MCF 10A (cell line): ENCODE measurements at regions not wholly inside any gene's neighbourhood (a gene's known extent, or its start where the extent isn't known, plus 50 kb on each side); places are given as distances from the start of the nearest gene placed in this dataset.

Experiments
- BruUV-seq: library from RNA; stranded (reverse); fragments of 400-500 nt; replicated peaks from 2 replicates; lab custom pipeline; 2021; lab: Mats Ljungman, UMichigan
- CTCF ChIA-PET: fragments of 300-600 bp; sonication (Branson Sonifier 250); formaldehyde crosslinking; extraction: SDS; loops from one replicate; lab custom pipeline; 2021; ENCODE audit warnings: antibody characterized with exemption, inconsistent platforms; lab: Yijun Ruan, JAX
- POLR2A ChIA-PET: fragments of 300-600, 350-650 bp; sonication (Branson Sonifier 250); formaldehyde crosslinking; extraction: SDS; loops from one replicate; lab custom pipeline; 2020; ENCODE audit warnings: antibody characterized with exemption, inconsistent platforms; lab: Yijun Ruan, JAX
- DNase-seq: peaks from one replicate; pipeline ENCODE4 v3.0.0-alpha.2; 2018; ENCODE audit not compliant: unreplicated experiment
- H3K27ac Mint-ChIP-seq: one replicate; pipeline ENCODE4 v1.8.0; 2022; ENCODE audit warnings: mild to moderate bottlenecking, low read depth, mixed read lengths; ENCODE audit not compliant: unreplicated experiment
- H3K27me3 Mint-ChIP-seq: one replicate; pipeline ENCODE4 v1.8.0; 2022; ENCODE audit warnings: mixed read lengths; ENCODE audit not compliant: insufficient read depth, unreplicated experiment
- H3K36me3 Mint-ChIP-seq: one replicate; pipeline ENCODE4 v1.8.0; 2022; ENCODE audit warnings: mild to moderate bottlenecking, moderate library complexity, mixed read lengths; ENCODE audit not compliant: insufficient read depth, unreplicated experiment
- H3K4me1 Mint-ChIP-seq: one replicate; pipeline ENCODE4 v1.8.0; 2022; ENCODE audit warnings: mixed read lengths; ENCODE audit not compliant: insufficient read depth, unreplicated experiment
- H3K4me3 Mint-ChIP-seq: one replicate; pipeline ENCODE4 v1.8.0; 2022; ENCODE audit warnings: mild to moderate bottlenecking, moderate library complexity, mixed read lengths; ENCODE audit not compliant: unreplicated experiment
- H3K9me3 Mint-ChIP-seq: one replicate; pipeline ENCODE4 v1.8.0; 2022; ENCODE audit warnings: mixed read lengths; ENCODE audit not compliant: unreplicated experiment
- CTCF ChIP-seq: fragments of 200-600 bp; IDR thresholded peaks from one replicate; pipeline ENCODE4 v1.8.0; 2022; ENCODE audit warnings: antibody characterized with exemption, mild to moderate bottlenecking; ENCODE audit not compliant: unreplicated experiment
- intact Hi-C: fragments of 100-400 bp; cut with micrococcal nuclease; formaldehyde crosslinking; loops from 2 replicates; pipeline ENCODE4 v1.14.1; 2022

GRCh38 chrX:116272861-116273260, 102.3 kb downstream of the AGTR2 start:
- intact Hi-C loops: no loop called here
- H3K27me3 Mint-ChIP-seq: no peaks in the 10 kb centered on the region
- DNase-seq: peak; percentile 54
- POLR2A ChIA-PET: interaction anchor here (0.7 to 1.7 kb wide), 3 partner anchors 11 to 12 kb away, joined by 3 to 7 read pairs (median 4); no protein-coding TSS in a partner anchor
- peaks cover 22% of the 10 kb centered on the region for H3K9me3 Mint-ChIP-seq
- BruUV-seq: TSS peak; percentile 99
- TF ChIP-seq CTCF: no peak
- CTCF ChIA-PET: no interaction called here
- peak overlapping the region; percentile 95 for H3K27ac Mint-ChIP-seq
- peaks cover 25% of the 10 kb centered on the region for H3K4me1 Mint-ChIP-seq
- H3K36me3 Mint-ChIP-seq: peaks cover 7% of the 10 kb centered on the region
- H3K4me3 Mint-ChIP-seq: peak overlapping the region; percentile 4

GRCh38 chrX:116276261-116276660, 105.7 kb downstream of the AGTR2 start:
- H3K4me1 Mint-ChIP-seq: peaks cover 27% of the 10 kb centered on the region
- TF ChIP-seq CTCF: no peak
- BruUV-seq: no TSS peak
- no peaks in the 10 kb centered on the region for H3K27me3 Mint-ChIP-seq
- H3K9me3 Mint-ChIP-seq: peaks cover 12% of the 10 kb centered on the region
- ChIA-PET POLR2A (no interaction called here), CTCF (no interaction called here)
- intact Hi-C loops: no loop called here
- peaks cover 11% of the 10 kb centered on the region for H3K36me3 Mint-ChIP-seq
- H3K4me3 Mint-ChIP-seq: no peak overlapping the region
- no peak overlapping the region for H3K27ac Mint-ChIP-seq
- DNase-seq: no peak

GRCh38 chrX:116277351-116278225, 107.0 kb downstream of the AGTR2 start:
- H3K9me3 Mint-ChIP-seq: no peaks in the 10 kb centered on the region
- no peaks in the 10 kb centered on the region for H3K27me3 Mint-ChIP-seq
- no peak for TF ChIP-seq CTCF
- BruUV-seq: no TSS peak
- peaks cover 14% of the 10 kb centered on the region for H3K4me1 Mint-ChIP-seq
- H3K36me3 Mint-ChIP-seq: peaks cover 4% of the 10 kb centered on the region
- ChIA-PET CTCF (interaction anchor here (0.6 to 1.2 kb wide), 3 partner anchors 10 to 1697 kb away, joined by 3 read pairs; no protein-coding TSS in a partner anchor), POLR2A (interaction anchor here (0.6 to 1.1 kb wide), 2 partner anchors 168 to 181 kb away, joined by 3 to 4 read pairs; no protein-coding TSS in a partner anchor)
- DNase-seq: no peak
- intact Hi-C loops: no loop called here
- no peak overlapping the region for H3K4me3 Mint-ChIP-seq
- H3K27ac Mint-ChIP-seq: no peak overlapping the region

- Mint-ChIP-seq H3K4me1 (peaks cover 5% of the 10 kb centered on the region), H3K27ac (no peak overlapping the region), H3K27me3 (no peaks in the 10 kb centered on the region), H3K36me3 (peaks cover 4% of the 10 kb centered on the region), H3K4me3 (no peak overlapping the region), H3K9me3 (no peaks in the 10 kb centered on the region)
- no peak for DNase-seq
- no peak for TF ChIP-seq CTCF
- CTCF ChIA-PET: no interaction called here
- BruUV-seq: no TSS peak
- POLR2A ChIA-PET: no interaction called here
- intact Hi-C loops: no loop called here
These were observed 108.3 kb downstream of the AGTR2 start for GRCh38 chrX:116278826-116279225.
